ENCODE measurements at regions not wholly inside any gene's neighbourhood (a gene's known extent, or its start where the extent isn't known, plus 50 kb on each side); places are given as distances from the start of the nearest gene placed in this dataset.

DNA sequence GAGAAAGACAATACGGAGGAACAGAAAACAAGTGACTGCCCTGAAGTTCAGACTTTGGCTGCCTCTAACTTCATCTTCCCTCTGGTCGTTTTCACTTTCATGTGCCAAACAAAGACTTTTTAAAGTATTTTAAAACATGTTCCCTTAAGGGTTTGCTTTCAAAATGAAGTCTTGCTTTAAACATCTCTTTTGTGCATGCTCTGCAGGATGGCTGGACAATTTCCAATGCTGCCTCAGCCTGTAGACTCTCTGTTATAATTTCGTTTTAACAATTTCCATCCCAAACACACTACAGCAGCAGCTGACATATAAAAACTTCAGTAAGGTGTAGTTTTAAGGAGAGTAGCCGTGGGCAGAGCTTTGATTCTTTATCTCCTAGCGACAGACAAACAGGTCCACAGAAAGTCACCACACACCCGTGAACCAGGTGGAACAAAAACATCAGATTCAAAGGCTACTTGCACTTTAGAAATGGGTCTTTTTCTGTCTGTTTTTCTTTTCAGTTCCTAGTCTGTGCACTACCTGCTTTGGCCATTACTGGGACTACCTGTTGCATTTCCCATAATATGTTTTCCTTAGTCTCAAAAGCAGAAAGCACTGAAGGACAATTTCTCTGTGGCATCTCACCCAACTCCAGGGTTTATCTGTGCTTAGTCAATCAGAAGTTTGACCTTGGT lies 308.9 kb downstream of the DTWD2 start:
- DNase-seq (ENCODE audit: low spot score in 2 of 2) (no peak), ATAC-seq (replicated peaks; ENCODE audit: extremely low read depth, poor library complexity, severe bottlenecking) (no peak)
- H3K27ac Mint-ChIP-seq (ENCODE audit: low read depth): no peak overlapping the region
- H3K9me3 Mint-ChIP-seq: peaks cover 4% of the 10 kb centered on the region
- no peaks in the 10 kb centered on the region for H3K4me1 Mint-ChIP-seq
- no peak overlapping the region for H3K4me3 Mint-ChIP-seq
- H3K27me3 Mint-ChIP-seq: no peaks in the 10 kb centered on the region
- no peaks in the 10 kb centered on the region for H3K36me3 Mint-ChIP-seq (ENCODE audit: insufficient read depth)

DNA sequence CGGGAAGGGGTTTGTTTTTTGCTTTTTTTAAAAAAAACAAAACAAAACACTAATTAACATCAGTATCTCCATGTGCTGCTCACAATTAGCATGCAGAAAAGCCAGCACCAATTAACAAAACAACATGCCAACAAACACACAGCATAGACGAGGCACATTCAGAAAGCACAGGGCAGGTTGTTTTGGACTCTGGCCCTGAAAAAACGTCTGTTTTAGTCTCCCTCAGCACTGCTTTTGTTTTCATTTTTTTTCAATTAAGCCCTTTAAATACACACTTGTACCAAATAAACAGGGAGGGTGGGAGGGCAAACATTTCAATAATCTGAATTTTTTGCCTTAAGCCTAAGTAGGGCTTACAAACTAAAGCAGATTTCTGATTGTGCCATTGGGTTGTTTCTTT lies 309.6 kb downstream of the DTWD2 start:
- no peaks in the 10 kb centered on the region for H3K27me3 Mint-ChIP-seq
- H3K27ac Mint-ChIP-seq (ENCODE audit: low read depth): no peak overlapping the region
- H3K4me3 Mint-ChIP-seq: no peak overlapping the region
- DNase-seq (ENCODE audit: low spot score in 2 of 2) (no peak), ATAC-seq (replicated peaks; ENCODE audit: extremely low read depth, poor library complexity, severe bottlenecking) (no peak)
- no peaks in the 10 kb centered on the region for H3K36me3 Mint-ChIP-seq (ENCODE audit: insufficient read depth)
- no peaks in the 10 kb centered on the region for H3K4me1 Mint-ChIP-seq
- H3K9me3 Mint-ChIP-seq: peaks cover 4% of the 10 kb centered on the region

DNA sequence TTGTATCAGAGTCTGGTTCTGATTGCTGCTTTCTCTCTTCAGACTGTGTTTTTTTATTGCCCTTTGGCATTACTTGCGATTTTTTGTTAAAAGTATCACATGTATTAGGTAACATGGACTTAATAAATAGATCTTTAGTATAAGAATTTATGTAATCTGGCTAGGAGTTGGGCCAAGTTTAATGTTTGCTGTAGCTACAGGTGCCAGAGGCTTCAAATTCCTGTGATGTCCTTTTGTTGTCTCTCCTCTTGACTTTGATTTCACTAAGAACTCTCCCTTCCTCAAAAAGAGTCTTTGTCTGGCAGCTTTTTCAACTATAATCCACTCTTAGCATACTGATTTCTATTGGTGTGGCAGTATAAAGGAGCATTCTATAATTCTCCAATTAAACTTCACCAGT lies 313.1 kb downstream of the DTWD2 start:
- no peak for ATAC-seq (replicated peaks; ENCODE audit: extremely low read depth, poor library complexity, severe bottlenecking)
- no peak for DNase-seq (ENCODE audit: low spot score in 2 of 2)
- Mint-ChIP-seq H3K36me3 (ENCODE audit: insufficient read depth) (no peaks in the 10 kb centered on the region), H3K4me1 (no peaks in the 10 kb centered on the region), H3K9me3 (no peaks in the 10 kb centered on the region), H3K27ac (ENCODE audit: low read depth) (no peak overlapping the region), H3K27me3 (no peaks in the 10 kb centered on the region), H3K4me3 (no peak overlapping the region)

DNA sequence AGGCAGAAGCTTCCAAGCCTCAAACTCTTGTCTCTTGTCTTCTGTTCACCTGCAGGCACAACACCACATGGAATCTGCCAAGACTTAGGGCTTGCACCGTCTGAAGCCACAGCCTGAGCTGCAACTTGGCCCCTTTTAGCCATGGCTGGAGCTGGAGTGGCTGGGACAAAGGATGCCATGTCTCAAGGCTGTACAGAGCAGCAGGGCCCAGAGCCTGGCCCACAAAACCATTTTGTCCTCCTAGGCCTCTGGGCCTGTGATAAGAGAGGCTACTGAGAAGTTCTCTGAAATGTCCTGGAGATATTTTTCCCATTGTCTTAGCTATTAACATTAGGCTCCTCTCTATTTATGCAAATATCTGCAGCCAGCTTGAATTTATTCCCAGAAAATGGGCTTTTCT lies 330.8 kb downstream of the DTWD2 start:
- DNase-seq (ENCODE audit: low spot score in 2 of 2) (no peak), ATAC-seq (replicated peaks; ENCODE audit: extremely low read depth, poor library complexity, severe bottlenecking) (no peak)
- H3K27ac Mint-ChIP-seq (ENCODE audit: low read depth): no peak overlapping the region
- H3K36me3 Mint-ChIP-seq (ENCODE audit: insufficient read depth): no peaks in the 10 kb centered on the region
- no peak overlapping the region for H3K4me3 Mint-ChIP-seq
- peaks cover 27% of the 10 kb centered on the region for H3K9me3 Mint-ChIP-seq
- no peaks in the 10 kb centered on the region for H3K4me1 Mint-ChIP-seq
- no peaks in the 10 kb centered on the region for H3K27me3 Mint-ChIP-seq

DNA sequence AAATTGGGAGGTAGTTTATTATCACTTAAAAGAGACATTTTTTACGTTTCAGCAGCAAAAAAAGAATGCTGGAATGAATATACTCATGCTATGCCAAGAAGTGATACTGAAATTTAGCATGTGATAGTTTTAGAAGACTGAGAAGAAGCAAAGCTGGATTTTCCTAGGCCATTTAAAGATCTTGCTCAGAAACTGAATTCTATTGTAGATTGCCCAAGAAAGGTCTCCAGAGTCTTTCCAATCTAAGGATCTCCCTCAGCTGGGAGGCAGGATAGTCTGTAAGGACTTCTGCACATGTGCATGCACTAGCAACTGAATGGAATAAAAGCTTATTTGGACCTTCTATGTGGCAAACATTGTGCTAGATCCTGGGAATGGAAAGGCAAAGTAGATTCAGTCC lies 334.5 kb downstream of the DTWD2 start:
- DNase-seq (ENCODE audit: low spot score in 2 of 2) (no peak), ATAC-seq (replicated peaks; ENCODE audit: extremely low read depth, poor library complexity, severe bottlenecking) (no peak)
- no peak overlapping the region for H3K4me3 Mint-ChIP-seq
- peaks cover 21% of the 10 kb centered on the region for H3K9me3 Mint-ChIP-seq
- peaks cover 2% of the 10 kb centered on the region for H3K36me3 Mint-ChIP-seq (ENCODE audit: insufficient read depth)
- H3K4me1 Mint-ChIP-seq: no peaks in the 10 kb centered on the region
- H3K27me3 Mint-ChIP-seq: no peaks in the 10 kb centered on the region
- H3K27ac Mint-ChIP-seq (ENCODE audit: low read depth): no peak overlapping the region

DNA sequence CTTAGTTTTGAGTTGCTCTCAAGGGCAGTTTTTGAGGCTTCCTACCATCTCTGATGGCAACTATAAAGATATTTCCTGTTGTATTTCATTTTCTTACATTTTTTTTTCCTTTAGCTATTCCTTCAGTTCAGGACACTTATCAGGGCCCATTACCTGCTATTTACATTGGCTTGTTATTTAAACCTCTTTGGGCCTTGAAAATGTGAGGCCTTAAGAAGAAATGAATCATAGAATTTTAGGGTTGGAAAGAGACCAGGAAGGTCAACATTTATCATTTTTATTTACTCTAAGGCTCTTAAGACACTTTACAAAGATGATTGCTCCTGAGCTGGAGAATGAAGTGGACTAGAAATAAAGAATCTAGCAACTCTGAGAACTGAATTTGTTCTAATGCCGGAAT lies 335.2 kb downstream of the DTWD2 start:
- H3K36me3 Mint-ChIP-seq (ENCODE audit: insufficient read depth): peaks cover 2% of the 10 kb centered on the region
- H3K4me1 Mint-ChIP-seq: no peaks in the 10 kb centered on the region

DNA sequence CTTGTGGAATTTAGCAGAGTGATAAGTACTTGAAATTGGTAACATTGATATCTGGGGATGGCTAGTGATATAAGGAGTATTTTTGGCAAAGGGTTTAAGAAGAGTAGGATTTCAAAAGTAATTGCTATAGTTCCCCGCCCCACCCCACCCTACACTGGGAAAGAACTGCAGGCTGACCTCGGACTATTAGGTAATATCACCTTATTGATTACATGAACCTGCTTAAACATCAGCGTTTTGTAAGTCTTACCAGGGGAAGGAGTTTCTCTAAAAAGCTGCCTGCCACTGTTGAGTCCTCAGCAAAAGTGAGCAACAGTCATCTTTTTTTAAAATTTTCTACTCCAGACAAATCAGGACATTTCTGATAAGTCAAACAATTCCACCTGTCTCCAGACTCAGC lies 337.3 kb downstream of the DTWD2 start:
- ATAC-seq (replicated peaks; ENCODE audit: extremely low read depth, poor library complexity, severe bottlenecking): no peak
- Mint-ChIP-seq H3K27me3 (no peaks in the 10 kb centered on the region), H3K9me3 (peaks cover 2% of the 10 kb centered on the region), H3K36me3 (ENCODE audit: insufficient read depth) (peaks cover 2% of the 10 kb centered on the region), H3K4me1 (no peaks in the 10 kb centered on the region), H3K4me3 (no peak overlapping the region), H3K27ac (ENCODE audit: low read depth) (no peak overlapping the region)
- no peak for DNase-seq (ENCODE audit: low spot score in 2 of 2)

More for the DNA sequence above, 335.2 kb downstream of the DTWD2 start:
- H3K27ac Mint-ChIP-seq (ENCODE audit: low read depth): no peak overlapping the region
- H3K4me3 Mint-ChIP-seq: no peak overlapping the region
- no peaks in the 10 kb centered on the region for H3K27me3 Mint-ChIP-seq
- H3K9me3 Mint-ChIP-seq: peaks cover 15% of the 10 kb centered on the region
- ATAC-seq (replicated peaks; ENCODE audit: extremely low read depth, poor library complexity, severe bottlenecking): no peak
- DNase-seq (ENCODE audit: low spot score in 2 of 2): no peak

DNA sequence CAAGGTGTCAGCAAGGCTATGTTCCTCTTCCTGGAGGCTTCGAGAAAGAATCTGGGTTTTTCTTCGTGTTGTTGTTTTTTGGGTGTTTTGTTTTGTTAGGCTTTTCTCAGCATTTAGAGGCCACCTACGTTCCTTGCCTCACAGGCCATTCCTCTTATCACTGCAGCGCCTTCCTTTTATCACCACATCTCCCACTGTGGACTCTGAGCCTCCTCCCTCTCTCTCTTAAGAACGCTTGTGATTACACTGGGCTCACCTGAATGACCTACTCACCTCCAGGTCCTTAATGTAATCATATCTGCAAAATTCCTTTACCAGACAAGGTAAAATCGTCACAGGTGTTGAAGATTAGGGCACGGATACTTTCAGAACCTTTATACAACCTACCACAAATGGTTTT lies 340.8 kb downstream of the DTWD2 start:
- Mint-ChIP-seq H3K36me3 (ENCODE audit: insufficient read depth) (peaks cover 2% of the 10 kb centered on the region), H3K9me3 (no peaks in the 10 kb centered on the region), H3K27ac (ENCODE audit: low read depth) (no peak overlapping the region), H3K27me3 (no peaks in the 10 kb centered on the region), H3K4me1 (no peaks in the 10 kb centered on the region), H3K4me3 (no peak overlapping the region)
- DNase-seq (ENCODE audit: low spot score in 2 of 2): no peak
- no peak for ATAC-seq (replicated peaks; ENCODE audit: extremely low read depth, poor library complexity, severe bottlenecking)

DNA sequence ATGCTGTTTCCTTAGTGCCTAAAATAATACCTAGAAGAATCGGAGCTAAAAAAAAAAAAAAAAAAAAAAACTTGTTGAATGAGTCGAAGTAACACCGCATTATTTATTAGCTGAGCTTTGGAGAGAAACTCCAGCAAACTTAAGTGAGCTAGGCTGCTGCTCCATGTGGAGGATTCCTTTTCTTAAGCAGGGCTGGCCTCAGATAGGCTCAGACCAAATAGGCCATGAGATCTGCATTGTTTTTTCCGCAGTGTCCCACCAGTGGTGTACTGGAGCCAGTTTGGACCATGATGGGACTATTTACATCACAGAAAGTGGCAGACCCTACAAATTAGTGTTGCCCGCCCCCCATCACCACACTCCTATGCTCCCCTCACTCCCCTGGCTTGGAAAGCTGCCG lies 341.4 kb downstream of the DTWD2 start:
- H3K36me3 Mint-ChIP-seq (ENCODE audit: insufficient read depth): peaks cover 2% of the 10 kb centered on the region
- H3K27ac Mint-ChIP-seq (ENCODE audit: low read depth): no peak overlapping the region
- no peaks in the 10 kb centered on the region for H3K27me3 Mint-ChIP-seq
- no peaks in the 10 kb centered on the region for H3K4me1 Mint-ChIP-seq
- no peak overlapping the region for H3K4me3 Mint-ChIP-seq
- no peak for DNase-seq (ENCODE audit: low spot score in 2 of 2)
- no peak for ATAC-seq (replicated peaks; ENCODE audit: extremely low read depth, poor library complexity, severe bottlenecking)
- no peaks in the 10 kb centered on the region for H3K9me3 Mint-ChIP-seq

DNA sequence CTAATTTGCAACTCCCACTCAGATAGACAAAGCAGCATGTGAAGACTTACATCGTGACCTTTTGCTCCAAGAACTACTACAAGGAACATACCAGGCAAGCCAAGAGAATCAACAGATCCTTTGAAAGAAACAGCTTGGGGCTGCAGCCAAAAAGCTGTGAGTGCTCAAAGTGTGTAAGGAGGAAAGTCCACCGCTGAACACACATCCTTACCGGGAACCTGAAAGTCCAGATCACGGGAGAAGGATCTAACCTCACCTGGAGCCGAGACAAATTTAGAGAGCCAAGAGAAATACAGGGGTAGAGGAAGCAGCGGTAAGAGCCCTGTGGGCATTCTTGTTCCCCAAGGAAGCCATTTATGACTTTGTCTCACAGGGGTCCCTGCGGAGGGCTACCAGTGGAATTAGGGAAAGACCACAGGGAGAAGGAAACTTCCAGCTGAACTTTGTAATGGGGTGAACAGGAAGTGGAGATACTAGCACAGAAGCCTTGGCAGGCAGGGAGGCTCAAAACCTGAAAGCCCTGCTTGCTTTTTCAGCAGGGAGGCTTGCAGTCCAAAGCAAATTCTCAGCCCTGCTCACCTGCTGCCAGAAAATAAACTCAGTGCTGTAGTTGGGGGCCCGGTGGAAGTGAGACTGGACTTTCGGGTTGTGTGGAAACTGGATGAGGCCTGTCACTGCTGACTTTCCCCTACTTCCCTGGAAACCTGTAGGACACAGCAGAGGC lies 350.2 kb downstream of the DTWD2 start:
- H3K36me3 Mint-ChIP-seq (ENCODE audit: insufficient read depth): no peaks in the 10 kb centered on the region
- H3K27ac Mint-ChIP-seq (ENCODE audit: low read depth): no peak overlapping the region
- H3K4me3 Mint-ChIP-seq: no peak overlapping the region
- no peak for ATAC-seq (replicated peaks; ENCODE audit: extremely low read depth, poor library complexity, severe bottlenecking)
- DNase-seq (ENCODE audit: low spot score in 2 of 2): no peak
- H3K4me1 Mint-ChIP-seq: no peaks in the 10 kb centered on the region
- H3K9me3 Mint-ChIP-seq: peaks cover 27% of the 10 kb centered on the region
- no peaks in the 10 kb centered on the region for H3K27me3 Mint-ChIP-seq

DNA sequence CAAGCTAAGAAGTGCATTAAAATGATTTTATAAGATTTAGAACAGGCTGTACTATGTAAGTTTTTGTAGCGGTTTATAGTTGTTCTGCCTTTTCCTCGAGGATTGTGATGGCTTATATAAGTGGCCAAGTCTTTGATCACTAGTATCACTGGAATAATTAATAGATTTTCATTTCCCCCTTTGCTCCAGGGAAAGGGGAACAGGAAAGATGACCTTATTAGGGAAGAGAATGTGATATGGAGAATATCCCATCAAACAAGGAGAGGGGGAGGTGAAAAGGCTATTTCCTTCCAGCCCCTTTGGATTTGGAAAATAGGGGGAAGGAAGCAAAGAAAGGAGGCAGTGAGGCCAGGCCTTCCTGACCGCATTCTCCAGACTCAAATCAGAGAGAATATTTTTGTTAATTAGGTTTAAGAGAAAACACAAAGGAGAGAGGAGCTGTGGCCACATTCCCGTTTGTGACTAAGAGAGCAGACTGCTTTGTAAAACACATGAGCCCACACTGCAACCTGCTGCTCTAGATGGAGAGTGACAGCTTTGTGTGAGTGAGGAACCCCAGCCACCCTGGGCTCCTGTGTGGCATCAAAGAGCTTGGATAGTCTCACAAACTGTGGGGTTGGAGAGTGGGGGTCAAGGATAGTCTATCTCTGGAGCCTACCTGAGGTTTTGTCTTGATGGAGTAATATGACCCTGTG lies 359.5 kb downstream of the DTWD2 start:
- Mint-ChIP-seq H3K36me3 (ENCODE audit: insufficient read depth) (no peaks in the 10 kb centered on the region), H3K27ac (ENCODE audit: low read depth) (no peak overlapping the region), H3K4me3 (no peak overlapping the region), H3K27me3 (no peaks in the 10 kb centered on the region), H3K9me3 (peaks cover 7% of the 10 kb centered on the region), H3K4me1 (no peaks in the 10 kb centered on the region)
- DNase-seq (ENCODE audit: low spot score in 2 of 2) (no peak), ATAC-seq (replicated peaks; ENCODE audit: extremely low read depth, poor library complexity, severe bottlenecking) (no peak)

DNA sequence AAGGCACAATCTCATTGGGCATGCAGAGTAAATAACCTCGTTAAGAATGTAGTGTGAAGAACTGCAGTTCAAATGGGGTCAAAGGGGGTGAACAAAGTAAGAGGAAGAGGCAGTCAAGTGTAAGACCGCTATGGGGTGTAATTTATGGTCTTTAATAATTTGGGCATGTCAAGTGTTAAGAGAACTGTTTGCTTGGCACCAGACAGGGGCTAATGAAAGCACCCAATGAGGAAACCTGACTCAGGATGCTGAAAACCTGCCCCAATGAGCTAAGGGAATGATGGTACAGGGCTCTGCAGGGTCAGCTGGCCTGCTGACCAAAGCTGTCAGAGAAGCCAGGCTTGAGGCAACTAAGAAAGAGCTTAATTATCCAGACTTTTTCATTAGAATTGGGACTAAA lies 368.1 kb downstream of the DTWD2 start:
- Mint-ChIP-seq H3K4me1 (no peaks in the 10 kb centered on the region), H3K27ac (ENCODE audit: low read depth) (no peak overlapping the region), H3K9me3 (no peaks in the 10 kb centered on the region), H3K36me3 (ENCODE audit: insufficient read depth) (no peaks in the 10 kb centered on the region), H3K27me3 (no peaks in the 10 kb centered on the region), H3K4me3 (no peak overlapping the region)
- DNase-seq (ENCODE audit: low spot score in 2 of 2): no peak
- no peak for ATAC-seq (replicated peaks; ENCODE audit: extremely low read depth, poor library complexity, severe bottlenecking)

DNA sequence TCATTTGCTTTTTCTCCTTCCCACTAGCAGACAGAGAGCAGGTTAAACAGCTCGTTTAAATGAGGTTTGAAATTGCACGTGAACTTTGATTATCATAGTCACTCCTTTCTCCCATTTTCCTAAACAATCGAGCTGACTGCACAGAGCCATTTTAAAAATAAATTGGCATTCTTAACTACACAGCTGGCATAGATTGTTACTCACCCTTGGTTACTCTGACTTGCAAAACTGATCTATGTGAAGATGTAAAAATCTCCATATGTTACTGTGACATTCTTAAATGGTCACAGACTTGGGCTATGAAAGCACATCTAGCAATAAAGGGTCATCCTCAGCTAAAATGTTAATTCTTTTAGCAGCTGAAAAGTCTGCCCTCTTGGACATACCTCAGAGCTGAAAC lies 368.5 kb downstream of the DTWD2 start:
- no peaks in the 10 kb centered on the region for H3K9me3 Mint-ChIP-seq
- H3K4me3 Mint-ChIP-seq: no peak overlapping the region
- H3K27me3 Mint-ChIP-seq: no peaks in the 10 kb centered on the region
- no peaks in the 10 kb centered on the region for H3K36me3 Mint-ChIP-seq (ENCODE audit: insufficient read depth)
- DNase-seq (ENCODE audit: low spot score in 2 of 2): no peak
- no peak overlapping the region for H3K27ac Mint-ChIP-seq (ENCODE audit: low read depth)
- H3K4me1 Mint-ChIP-seq: no peaks in the 10 kb centered on the region
- ATAC-seq (replicated peaks; ENCODE audit: extremely low read depth, poor library complexity, severe bottlenecking): no peak
